Gastrocnemius medialis (tissue), 4 donors: ENCODE measurements at regions not wholly inside any gene's neighbourhood (a gene's known extent, or its start where the extent isn't known, plus 50 kb on each side); places are given as distances from the start of the nearest gene placed in this dataset.

Source experiments
- CTCF ChIP-seq, 5 experiments: fragments of 450-650 bp in 3 of 5; fragments of 200-600 bp in 2 of 5; sonication (generic) in 2 of 5; IDR thresholded peaks in 4 of 5; conservative IDR thresholded peaks in 1 of 5; 1 replicate in 4 of 5; 2 replicates in 1 of 5; pipeline ENCODE4 v1.5.1; 2016 to 2019; ENCODE audit warnings: antibody characterized with exemption in 5 of 5, mild to moderate bottlenecking in 3 of 5, moderate library complexity in 3 of 5
- POLR2A ChIP-seq, 2 donors: fragments of 450-650 bp; IDR thresholded peaks; one replicate each; pipeline ENCODE4 v1.6.1; 2017; ENCODE audit warnings: antibody characterized with exemption in 2 of 2, mild to moderate bottlenecking in 2 of 2, moderate library complexity in 2 of 2

GRCh38 chrX:13121020-13121555 is 76.7 kb upstream of the FAM9C start:
- TF ChIP-seq POLR2A (IDR thresholded peaks at IDR 0.05): no peak
- TF ChIP-seq CTCF (IDR thresholded peaks at IDR 0.05 in 4 of 5, conservative IDR thresholded peaks at IDR 0.05 in 1 of 5): no peak
